GM23248 (cell line): ENCODE measurements at regions not wholly inside any gene's neighbourhood (a gene's known extent, or its start where the extent isn't known, plus 50 kb on each side); places are given as distances from the start of the nearest gene placed in this dataset.

Source experiments
- DNase-seq: peaks from one replicate; pipeline ENCODE4 v3.0.0-alpha.2; 2015
- H2AFZ ChIP-seq: fragments of 200-600 bp; sonication (generic); 2 replicates; pipeline ENCODE4 v1.6.1; 2016; ENCODE audit warnings: antibody characterized with exemption
- H3F3A ChIP-seq: fragments of 200-600 bp; sonication (generic); 2 replicates; pipeline ENCODE4 v1.6.1; 2016; ENCODE audit warnings: mild to moderate bottlenecking, antibody characterized with exemption, mixed run types; ENCODE audit not compliant: insufficient read depth
- H3K27ac ChIP-seq: fragments of 200-600 bp; sonication (generic); 2 replicates; pipeline ENCODE4 v1.5.1; 2016; ENCODE audit warnings: mild to moderate bottlenecking
- H3K27me3 ChIP-seq: fragments of 200-600 bp; sonication (generic); replicated peaks from 2 replicates; pipeline ENCODE4 v1.6.1; 2016; ENCODE audit warnings: mild to moderate bottlenecking; ENCODE audit not compliant: insufficient read depth
- H3K36me3 ChIP-seq: fragments of 200-600 bp; sonication (generic); 2 replicates; pipeline ENCODE4 v1.6.1; 2016; ENCODE audit warnings: low read depth, mild to moderate bottlenecking
- H3K4me1 ChIP-seq: fragments of 200-600 bp; sonication (generic); 2 replicates; pipeline ENCODE4 v1.6.1; 2016; ENCODE audit warnings: mild to moderate bottlenecking; ENCODE audit not compliant: insufficient read depth
- H3K4me2 ChIP-seq: fragments of 200-600 bp; sonication (generic); one replicate; pipeline ENCODE4 v1.6.1; 2016; ENCODE audit warnings: mild to moderate bottlenecking; ENCODE audit not compliant: unreplicated experiment
- H3K4me3 ChIP-seq: fragments of 200-600 bp; sonication (generic); 2 replicates; pipeline ENCODE4 v1.5.1; 2016; ENCODE audit warnings: mild to moderate bottlenecking
- H3K79me2 ChIP-seq: fragments of 200-600 bp; sonication (generic); 2 replicates; pipeline ENCODE4 v1.6.1; 2016; ENCODE audit warnings: mild to moderate bottlenecking; ENCODE audit not compliant: insufficient read depth
- H3K9ac ChIP-seq: fragments of 200-600 bp; sonication (generic); 2 replicates; pipeline ENCODE4 v1.6.1; 2016; ENCODE audit warnings: mild to moderate bottlenecking
- H3K9me2 ChIP-seq: fragments of 200-600 bp; sonication (generic); 2 replicates; pipeline ENCODE4 v1.6.1; 2016; ENCODE audit warnings: mixed run types, mild to moderate bottlenecking, moderate library complexity; ENCODE audit not compliant: insufficient read depth
- H3K9me3 ChIP-seq: fragments of 200-600 bp; sonication (generic); one replicate; pipeline ENCODE4 v1.6.1; 2017; ENCODE audit warnings: low read depth
- H4K20me1 ChIP-seq: fragments of 200-600 bp; sonication (generic); 2 replicates; pipeline ENCODE4 v1.6.0; 2016; ENCODE audit not compliant: insufficient read depth
- EZH2 ChIP-seq: fragments of 200-600 bp; sonication (generic); IDR thresholded peaks from 2 replicates; pipeline ENCODE4 v1.6.1; 2018; ENCODE audit warnings: antibody characterized with exemption, mild to moderate bottlenecking; ENCODE audit not compliant: insufficient read depth, poor library complexity, severe bottlenecking
- EZH2phosphoT487 ChIP-seq: fragments of 200-600 bp; sonication (generic); IDR thresholded peaks from 2 replicates; pipeline ENCODE4 v1.6.1; 2018; ENCODE audit warnings: antibody characterized with exemption, moderate library complexity, mild to moderate bottlenecking, low read depth; ENCODE audit not compliant: insufficient read depth
- WGBS, 2 experiments: methylation state at CpG; one replicate each; pipeline ENCODE4 v1.1.6; 2015 to 2017; ENCODE audit warnings: low lambda C conversion rate in 2 of 2, low coverage in 1 of 2; ENCODE audit errors: missing lambda C conversion rate in 2 of 2; 5-methylcytosine and 5-hydroxymethylcytosine counted together
- in situ Hi-C: fragments of 300-500 bp; cut with MboI; formaldehyde crosslinking; loops from 2 replicates; pipeline ENCODE4 v1.15.0; 2020

DNA sequence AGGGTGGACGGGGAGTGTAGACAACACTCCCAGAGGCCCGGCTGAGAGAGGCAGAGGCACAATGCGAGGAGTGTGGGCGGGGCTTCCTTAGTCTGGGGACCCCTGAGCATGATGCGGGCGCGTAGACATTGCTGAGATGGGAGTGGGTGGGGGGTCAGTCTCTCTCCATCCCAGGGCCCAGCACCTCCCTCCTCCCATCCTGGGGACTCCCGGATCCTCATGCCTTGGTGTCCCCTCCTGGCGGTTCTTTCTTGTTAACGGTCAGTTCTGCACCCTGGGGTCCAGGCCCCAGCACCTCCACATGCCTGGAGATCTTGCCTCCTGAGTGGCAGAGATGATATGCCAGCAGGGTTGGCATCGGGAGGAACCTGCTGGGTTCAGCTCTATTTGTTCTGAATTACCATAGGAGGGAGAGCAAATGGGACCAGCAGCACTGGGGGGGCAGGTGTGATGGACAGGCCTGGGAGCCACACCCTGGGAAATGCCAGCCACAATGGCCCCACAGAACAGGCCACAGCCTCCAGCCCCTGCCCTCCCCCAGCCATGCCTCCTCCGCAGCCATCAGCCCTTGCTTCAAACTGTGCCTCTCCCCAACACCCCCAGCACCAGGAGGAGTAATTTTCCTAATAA is 55.7 kb downstream of the RTL6 start:
- Histone ChIP-seq H3F3A (no peaks in the 10 kb centered on the region), H3K4me1 (no peaks in the 10 kb centered on the region), H3K9me3 (no peaks in the 10 kb centered on the region), H2AFZ (no peak overlapping the region), H3K27ac (no peak overlapping the region), H3K9me2 (no peaks in the 10 kb centered on the region), H3K4me2 (no peak overlapping the region), H4K20me1 (no peaks in the 10 kb centered on the region), H3K27me3 (no peaks in the 10 kb centered on the region), H3K9ac (no peak overlapping the region), H3K79me2 (no peaks in the 10 kb centered on the region), H3K36me3 (no peaks in the 10 kb centered on the region), H3K4me3 (no peak overlapping the region)
- TF ChIP-seq EZH2phosphoT487 (no peak), EZH2 (no peak)
- in situ Hi-C loops: no loop called here
- WGBS, 2 experiments: 69 to 82% methylated on average over 12 of the region's 12 CpGs
- no peak for DNase-seq

DNA sequence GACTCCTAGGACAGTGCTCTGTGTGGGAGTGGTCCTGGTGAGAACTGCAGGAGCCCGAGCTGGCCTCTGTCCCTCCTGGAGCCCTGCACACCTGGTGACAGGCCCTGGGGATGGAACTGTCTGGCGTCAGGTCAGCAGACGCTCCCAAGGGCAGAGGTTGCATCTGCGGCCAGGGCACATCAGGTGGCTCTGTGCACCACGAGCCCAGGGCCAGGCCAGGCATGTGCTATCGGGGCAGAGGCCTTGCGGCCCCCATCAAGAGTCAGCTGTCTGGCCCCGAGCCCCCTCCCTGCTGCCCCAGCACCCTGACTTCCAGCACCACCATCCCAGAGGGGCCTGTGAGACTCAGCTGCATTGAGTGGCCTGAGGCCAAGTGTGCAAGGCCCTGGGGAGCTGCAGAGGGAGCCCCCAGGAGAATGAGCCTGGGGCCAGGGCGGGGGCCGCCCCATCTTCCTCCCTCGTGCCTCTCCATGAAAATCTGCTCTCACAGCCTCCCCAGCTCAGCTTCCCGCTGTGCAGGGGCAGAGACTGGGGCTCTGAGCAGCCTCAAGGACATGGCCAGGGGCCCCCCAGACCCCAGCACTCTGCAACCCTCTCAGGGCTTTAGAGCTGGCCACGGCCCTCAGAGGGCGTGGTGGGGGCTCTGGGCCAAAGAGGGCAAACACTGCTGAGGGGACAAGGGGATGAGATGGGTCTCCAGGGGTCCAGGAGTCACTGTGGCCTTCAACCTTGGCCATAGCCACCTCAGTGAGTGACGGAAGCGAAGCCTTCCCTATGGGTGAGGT is 56.4 kb downstream of the RTL6 start:
- no peak for TF ChIP-seq EZH2
- TF ChIP-seq EZH2phosphoT487: no peak
- 69 to 78% methylated on average over 16 of the region's 16 CpGs for WGBS, 2 experiments
- H3K9ac ChIP-seq: no peak overlapping the region

DNA sequence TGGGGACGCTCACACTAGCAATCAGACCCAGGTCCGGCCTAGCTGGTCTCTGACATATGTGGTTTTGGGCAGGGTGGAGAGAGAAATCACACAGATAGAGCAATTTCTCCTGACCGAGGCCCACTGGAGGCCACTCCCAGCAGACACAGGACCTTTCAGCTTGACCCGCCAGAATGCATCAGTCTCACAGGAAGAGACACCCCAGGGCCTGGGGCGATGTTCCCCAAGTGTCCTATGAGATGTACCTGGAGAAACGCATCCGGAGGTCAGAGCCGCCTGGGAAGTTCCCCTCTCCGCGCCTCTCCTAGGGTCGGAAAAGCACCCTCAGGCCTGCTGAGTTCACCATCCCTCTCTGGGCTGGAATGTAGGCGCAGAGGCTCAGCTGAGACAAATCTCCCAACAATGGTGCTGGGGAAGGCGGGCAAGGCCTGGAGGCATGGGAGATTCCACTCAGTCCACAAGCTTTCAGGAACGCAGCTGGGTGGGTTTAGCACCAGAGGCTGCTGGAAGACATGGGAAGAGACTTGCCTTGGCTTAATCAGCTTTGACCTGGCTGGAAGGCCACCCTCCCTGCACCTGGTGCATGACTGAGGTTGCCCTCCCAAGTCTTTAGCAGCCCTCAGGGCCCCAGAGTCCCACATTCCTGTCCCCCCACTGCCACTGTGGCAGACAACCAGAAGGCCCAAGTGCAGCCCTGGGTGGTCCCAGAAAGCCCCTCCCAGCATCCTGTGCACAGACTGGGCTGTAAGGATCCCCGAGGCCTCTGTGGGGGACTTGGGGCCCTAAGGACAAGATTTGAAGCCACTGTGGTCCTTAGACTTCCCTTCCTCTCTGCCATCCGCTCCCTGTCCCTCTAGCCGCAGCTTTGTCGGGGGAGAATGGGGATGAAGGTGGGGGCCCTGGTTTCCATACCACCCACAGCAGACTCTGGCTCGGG is 57.5 kb downstream of the RTL6 start:
- in situ Hi-C loops: no loop called here
- WGBS, 2 experiments: 85% methylated on average over 19 of the region's 19 CpGs
- no peaks in the 10 kb centered on the region for H3K4me1 ChIP-seq
- H3K4me3 ChIP-seq: no peak overlapping the region
- no peak overlapping the region for H2AFZ ChIP-seq
- no peak overlapping the region for H3K9ac ChIP-seq
- no peak overlapping the region for H3K4me2 ChIP-seq
- DNase-seq: no peak
- H3K9me3 ChIP-seq: no peaks in the 10 kb centered on the region
- H4K20me1 ChIP-seq: no peaks in the 10 kb centered on the region
- no peaks in the 10 kb centered on the region for H3K9me2 ChIP-seq
- H3K27me3 ChIP-seq: no peaks in the 10 kb centered on the region
- no peak overlapping the region for H3K27ac ChIP-seq
- H3K36me3 ChIP-seq: no peaks in the 10 kb centered on the region
- H3F3A ChIP-seq: no peaks in the 10 kb centered on the region
- H3K79me2 ChIP-seq: no peaks in the 10 kb centered on the region
- TF ChIP-seq EZH2: no peak
- TF ChIP-seq EZH2phosphoT487: no peak

More for the DNA sequence above, 56.4 kb downstream of the RTL6 start:
- Histone ChIP-seq H2AFZ (no peak overlapping the region), H4K20me1 (no peaks in the 10 kb centered on the region), H3K4me3 (no peak overlapping the region), H3K4me1 (no peaks in the 10 kb centered on the region), H3K27me3 (no peaks in the 10 kb centered on the region), H3K27ac (no peak overlapping the region), H3K9me3 (no peaks in the 10 kb centered on the region), H3K79me2 (no peaks in the 10 kb centered on the region), H3K4me2 (no peak overlapping the region), H3F3A (no peaks in the 10 kb centered on the region), H3K9me2 (no peaks in the 10 kb centered on the region), H3K36me3 (no peaks in the 10 kb centered on the region)
- no peak for DNase-seq
- in situ Hi-C loops: no loop called here

DNA sequence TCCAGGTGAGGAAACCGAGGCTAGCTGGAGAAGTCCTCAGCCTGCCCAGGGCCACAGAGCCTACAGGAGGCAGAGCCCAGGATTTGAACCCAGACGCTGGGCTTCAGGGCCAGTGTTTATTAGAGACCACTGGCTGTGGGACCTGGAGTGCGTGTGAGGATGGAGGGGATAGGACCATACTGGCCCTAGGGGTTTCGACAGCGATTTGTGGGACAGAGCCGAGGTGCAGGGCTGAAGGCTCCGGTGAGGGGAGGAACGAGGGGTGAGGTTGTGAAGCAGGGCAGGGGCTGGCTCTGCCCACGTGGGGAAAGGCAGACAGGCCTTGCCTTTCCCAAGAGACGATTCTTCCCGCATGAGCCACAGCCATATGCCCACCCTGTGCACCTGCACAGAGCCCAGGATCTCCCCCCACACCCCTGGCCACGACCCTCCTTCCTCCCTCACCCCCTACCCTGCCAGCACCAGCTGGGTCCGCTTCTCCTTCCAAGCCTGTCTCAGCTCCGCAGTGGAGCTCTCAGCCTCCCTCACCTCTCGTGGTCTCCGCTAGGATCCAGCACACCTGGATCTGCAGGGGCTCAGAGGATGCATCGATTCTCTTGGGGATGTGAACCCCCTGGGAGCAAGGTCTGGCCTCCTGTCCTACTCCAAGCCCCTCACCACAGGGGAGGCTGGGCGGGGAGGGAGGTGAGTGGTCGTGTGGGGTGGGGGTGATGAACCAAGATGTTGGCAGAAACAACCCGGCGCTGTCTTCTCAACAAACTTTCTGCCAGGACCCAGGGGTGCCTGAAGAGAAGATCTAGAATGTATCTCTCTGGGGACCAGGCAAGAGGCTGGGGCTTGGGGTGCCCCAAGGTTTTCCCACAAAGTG is 58.4 kb downstream of the RTL6 start:
- Histone ChIP-seq H3K9me2 (no peaks in the 10 kb centered on the region), H3K9me3 (no peaks in the 10 kb centered on the region), H3K27ac (no peak overlapping the region), H3K4me3 (no peak overlapping the region), H3F3A (no peaks in the 10 kb centered on the region), H2AFZ (no peak overlapping the region), H4K20me1 (no peaks in the 10 kb centered on the region), H3K4me2 (no peak overlapping the region), H3K4me1 (no peaks in the 10 kb centered on the region), H3K79me2 (no peaks in the 10 kb centered on the region), H3K36me3 (no peaks in the 10 kb centered on the region), H3K27me3 (no peaks in the 10 kb centered on the region), H3K9ac (no peak overlapping the region)
- no peak for DNase-seq
- TF ChIP-seq EZH2phosphoT487 (no peak), EZH2 (no peak)
- in situ Hi-C loops: no loop called here
- 81 to 85% methylated on average over 18 to 21 of the region's 21 CpGs for WGBS, 2 experiments
